Islet of Langerhans (tissue), 1 donor: ENCODE measurements at regions not wholly inside any gene's neighbourhood (a gene's known extent, or its start where the extent isn't known, plus 50 kb on each side); places are given as distances from the start of the nearest gene placed in this dataset.
"Not testable (repeated sequence)": the region's sequence is repeated elsewhere in the genome, so short reads cannot be mapped to it uniquely, and the experiment has no call there.

Experiments used
- FAIRE-seq: peaks from one replicate; lab custom pipeline; 2011; peaks lifted over from hg19 to GRCh38; lab: Jason Lieb, UNC

DNA sequence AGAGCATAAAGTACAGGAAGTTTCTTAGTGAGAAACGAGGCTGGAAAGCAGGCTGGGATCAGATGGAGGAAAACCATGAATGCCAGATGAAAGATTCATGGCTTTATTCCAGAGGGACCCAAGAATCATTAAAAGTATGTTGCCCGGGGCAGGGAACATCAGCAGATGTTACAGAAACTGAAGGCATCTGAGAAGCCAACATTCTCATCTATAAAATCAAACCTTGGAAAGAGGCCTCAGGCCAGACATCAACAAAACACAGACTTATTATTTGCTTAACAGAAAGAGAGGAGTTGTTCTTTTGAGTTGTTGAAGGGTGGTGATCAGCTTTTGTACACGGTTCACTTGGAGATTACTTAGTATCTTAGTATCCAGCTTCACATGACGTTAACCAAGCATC lies 543.6 kb downstream of the RFC3 start:
- no peak for FAIRE-seq

- no peak for FAIRE-seq
Measured at GRCh38 chr13:34363266-34363665, 545.3 kb downstream of the RFC3 start.

GRCh38 chr13:34364633-34365032 lies 546.7 kb downstream of the RFC3 start:
- no peak for FAIRE-seq

DNA sequence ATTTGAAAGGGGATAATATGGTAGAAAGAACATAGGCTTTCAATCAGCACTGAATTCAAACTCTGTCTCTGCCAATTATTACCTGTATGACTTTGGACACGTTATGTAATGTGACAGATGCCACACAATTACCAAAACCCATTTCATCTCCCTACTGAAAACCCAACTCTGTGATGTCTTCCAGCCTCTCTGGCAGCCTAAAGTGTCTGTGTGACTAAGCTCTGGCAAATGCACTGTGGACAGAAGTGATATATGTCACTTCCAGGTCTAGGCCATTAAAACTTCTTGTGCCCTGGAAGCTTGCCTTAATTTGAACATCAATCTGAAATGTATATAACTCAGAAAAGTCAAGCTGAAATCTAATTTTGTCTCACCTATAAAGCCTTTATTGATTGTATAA lies 552.0 kb downstream of the RFC3 start:
- FAIRE-seq = no peak

DNA sequence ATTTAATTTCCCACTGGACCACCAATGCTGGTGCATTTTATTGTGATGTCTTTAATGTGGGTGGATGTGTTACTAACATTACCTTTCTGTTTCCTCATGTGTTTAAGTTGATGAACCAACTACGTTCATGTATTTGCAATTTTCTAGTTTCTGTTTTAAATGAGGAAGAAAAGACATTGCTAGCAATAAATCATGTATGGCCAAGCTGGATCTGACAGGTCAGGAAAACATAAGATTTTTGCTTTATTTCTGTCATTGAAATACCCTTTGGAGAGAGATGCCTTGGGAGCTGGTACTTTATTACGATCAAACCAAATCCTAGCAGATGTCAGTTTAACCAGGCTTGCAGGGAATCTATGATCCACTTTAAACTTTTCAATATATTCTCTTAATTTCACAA lies 553.2 kb downstream of the RFC3 start:
- peak; percentile 91 for FAIRE-seq

DNA sequence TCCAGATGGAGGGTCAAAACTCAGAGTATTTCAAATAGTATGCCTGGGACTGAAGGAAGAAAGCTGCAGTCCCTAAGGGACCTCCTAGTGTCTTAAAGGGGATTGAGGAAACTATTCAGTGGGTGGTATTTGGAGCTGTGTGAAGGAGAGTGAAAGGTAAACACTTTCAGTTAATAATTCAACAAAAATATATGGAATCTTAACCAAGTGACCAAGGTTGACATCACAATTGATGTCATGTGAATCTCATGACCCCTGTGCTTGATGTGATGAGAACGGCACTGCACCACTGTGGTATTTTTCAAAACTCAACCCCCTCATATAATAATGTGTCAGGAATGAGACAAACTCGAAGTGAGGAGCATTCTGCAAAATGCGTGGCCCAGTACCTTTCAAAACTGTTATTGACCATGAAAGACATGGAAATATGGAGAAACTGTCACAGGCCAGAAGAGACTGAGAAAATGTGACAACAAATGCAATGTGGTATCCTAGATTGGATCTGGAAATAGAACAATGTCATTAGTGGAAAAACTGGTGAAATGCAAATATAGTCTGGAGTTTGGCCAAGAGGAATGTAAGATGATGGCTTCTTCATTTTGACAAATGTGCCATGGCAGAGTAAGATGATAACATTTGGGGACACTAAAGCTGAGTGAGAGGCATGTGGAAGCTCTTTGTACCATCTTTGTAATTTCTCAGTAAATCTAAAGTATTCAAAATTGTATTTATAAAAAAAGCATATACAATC lies 553.9 kb downstream of the RFC3 start:
- no peak for FAIRE-seq

- FAIRE-seq = no peak
Measured at GRCh38 chr13:34372581-34372980, 554.6 kb downstream of the RFC3 start.

DNA sequence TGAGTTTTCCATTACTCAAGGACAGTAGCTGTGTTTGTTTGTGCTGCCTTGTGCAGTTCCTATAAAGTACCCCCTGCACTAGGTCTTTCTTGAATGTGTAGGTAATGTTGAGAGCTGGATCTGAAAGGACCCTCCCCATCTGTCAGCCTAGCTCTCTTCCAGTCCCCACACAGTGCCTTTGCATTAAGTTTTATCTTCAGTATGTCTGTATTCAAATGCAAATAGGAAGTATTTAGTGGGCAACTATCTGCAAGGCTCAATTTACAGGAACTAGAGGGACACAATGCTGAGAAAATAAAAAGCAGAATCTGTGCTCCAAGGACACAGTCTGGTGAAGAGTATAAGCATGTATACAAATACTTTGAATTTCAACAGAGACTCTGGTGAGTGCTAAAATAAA lies 558.5 kb downstream of the RFC3 start:
- no peak for FAIRE-seq

DNA sequence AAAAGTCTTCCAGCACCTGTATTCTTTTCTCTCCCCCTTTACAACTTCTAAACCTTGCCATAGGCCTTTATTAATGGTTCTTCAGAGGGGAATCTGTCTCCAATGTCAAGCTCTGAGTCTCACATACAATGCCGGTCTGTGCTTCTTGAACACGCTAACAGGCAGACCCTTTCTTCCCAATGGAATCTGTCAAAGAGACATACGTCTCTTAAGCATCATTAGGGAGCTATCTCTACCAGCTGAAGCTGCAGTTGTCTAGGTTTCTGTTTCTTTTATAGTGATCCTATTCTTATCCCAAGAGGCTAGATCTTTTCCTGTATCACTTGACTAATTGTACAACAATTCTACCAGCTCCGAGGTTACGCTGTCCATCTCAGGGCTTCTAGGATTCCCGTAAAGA lies 560.8 kb upstream of the NBEA start:
- FAIRE-seq = no peak

DNA sequence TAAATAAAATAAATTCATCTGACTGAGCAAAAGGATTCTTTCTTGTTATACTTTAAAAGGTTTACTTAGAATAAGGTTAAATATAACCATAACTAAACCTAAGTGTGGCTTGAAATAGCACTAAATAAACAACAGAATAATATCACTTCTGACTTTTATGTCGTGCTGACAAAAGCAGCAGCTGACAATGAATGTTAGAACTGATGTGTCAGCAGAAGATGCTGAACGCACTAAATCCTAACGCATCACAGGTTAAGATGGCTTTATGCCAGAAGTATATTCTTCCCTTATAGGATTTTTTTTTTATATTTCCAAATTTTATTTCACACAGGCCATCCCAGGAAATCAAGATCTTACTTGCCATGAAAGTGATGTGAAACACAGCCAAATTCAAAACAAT lies 558.3 kb upstream of the NBEA start:
- no peak for FAIRE-seq

DNA sequence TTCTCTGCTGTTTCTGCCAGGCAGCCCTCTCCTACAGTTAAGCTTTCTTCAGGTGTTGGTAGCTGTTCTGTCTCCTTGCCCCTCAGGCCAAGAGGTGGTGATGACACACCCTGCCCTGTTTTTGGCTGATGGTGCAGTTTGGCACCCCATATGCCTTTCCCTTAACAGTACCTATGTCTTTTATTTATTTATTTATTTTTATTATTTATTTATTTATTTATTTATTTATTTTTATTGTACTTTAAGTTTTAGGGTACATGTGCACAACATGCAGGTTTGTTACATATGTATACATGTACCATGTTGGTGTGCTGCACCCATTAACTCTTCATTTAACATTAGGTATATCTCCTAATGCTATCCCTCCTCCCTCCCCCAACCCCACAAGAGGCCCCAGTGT lies 555.8 kb upstream of the NBEA start:
- not testable (repeated sequence) for FAIRE-seq

- FAIRE-seq = no peak
Measured at GRCh38 chr13:34391076-34391475, 551.0 kb upstream of the NBEA start.

- FAIRE-seq = no peak
Measured at GRCh38 chr13:34401696-34402095, 540.4 kb upstream of the NBEA start.

DNA sequence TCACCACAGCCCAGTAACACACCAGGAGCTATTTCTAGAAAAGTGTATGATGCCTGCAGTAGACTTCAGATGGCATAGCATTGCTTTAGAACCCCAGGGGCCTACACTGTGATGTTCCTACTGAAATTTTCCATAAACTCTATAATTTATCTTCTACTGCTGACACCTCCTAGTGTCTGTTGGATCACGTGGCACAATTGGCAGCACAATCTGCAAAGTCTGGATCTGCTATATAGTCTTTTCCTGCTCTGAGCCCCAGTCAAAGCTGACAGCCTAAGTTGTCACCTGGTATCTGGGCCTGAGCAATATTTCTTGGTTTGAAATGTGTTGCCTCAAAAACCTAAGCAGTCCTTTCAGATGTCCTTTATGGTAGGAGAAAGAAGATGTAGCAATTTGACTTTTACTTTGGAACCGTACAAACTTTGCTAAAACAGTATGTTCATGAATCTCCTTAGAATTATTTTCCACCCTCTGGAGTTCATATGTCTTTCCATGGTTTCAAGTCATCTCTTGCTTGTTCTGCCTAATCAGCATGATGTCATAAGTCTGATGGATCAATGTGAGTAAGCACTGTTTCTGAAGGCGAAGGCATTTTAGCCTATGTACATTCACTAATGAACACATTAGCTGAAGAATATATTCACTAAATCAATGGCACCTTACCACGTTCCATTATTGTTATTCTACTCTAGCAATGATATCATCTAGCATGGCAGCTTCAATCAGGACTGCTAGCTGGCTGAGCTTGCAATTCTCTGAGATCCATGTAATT lies 536.5 kb upstream of the NBEA start:
- no peak for FAIRE-seq

DNA sequence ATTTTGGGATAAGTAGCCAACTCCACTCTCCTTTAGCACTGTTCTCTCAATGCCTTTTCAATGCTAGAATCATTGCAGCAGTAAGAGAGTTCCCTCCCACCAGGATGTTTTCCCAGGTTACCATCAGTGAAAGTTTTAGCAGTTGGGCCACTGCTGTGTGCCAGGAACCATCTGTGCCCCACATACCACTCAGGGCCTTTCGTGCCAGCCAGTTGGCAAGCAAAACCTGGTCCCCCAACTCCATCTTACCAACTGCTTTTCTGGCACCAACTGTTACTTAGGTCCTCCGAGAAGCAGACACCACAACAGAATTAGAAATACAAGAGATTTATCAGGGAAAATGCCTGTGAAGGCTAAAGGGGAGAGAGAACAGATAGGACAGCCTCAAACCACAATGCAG lies 533.4 kb upstream of the NBEA start:
- no peak for FAIRE-seq

DNA sequence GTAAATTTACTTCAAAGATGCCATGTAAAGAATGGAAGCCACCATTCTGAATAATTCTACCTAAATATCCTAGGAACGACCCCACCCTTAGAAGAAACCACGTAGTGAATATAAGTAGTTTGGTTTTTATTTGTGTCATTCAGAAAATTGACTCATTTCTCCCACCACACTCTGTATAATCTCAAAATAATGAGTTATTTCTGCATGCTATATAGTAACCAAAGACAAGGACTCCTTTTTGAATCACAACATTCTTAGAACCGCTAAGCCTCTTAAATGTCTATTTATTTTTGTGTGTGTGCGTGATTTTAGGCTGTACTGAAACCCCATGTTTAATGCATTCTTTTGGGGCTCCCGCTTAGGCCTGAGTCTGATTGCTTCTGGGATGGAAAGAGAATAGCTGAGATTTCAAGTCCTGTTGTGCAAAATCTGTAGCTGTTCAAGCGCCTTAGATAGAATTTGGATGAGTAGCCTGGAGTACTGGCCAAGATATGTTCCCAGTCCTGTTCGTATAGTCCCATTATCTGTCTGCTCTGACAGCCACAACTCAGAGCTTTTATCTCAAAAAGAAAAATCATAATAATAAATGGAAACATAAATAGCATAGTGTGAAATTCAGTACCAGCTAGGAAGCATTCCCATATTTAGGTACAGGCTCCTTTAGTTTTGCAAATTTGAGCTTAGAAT lies 532.4 kb upstream of the NBEA start:
- no peak for FAIRE-seq

DNA sequence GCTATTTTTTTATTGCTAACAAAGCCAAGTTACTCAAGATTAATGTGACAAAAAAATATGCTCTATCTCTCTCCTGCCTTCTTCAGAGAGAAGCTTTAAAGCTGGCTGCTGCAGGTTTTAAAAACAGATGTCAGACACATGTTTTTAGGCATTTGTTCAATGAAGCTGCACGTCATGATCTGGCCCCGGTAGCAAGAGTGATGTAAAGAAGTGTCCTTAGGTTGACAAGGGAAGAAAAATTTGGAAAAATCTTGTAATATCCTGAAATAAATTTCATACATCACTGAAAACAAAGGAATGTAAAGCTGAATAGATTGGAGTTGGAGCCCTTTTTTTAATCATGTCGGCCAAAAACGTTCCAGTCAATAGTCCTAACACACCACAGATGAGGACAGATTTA lies 531.4 kb upstream of the NBEA start:
- FAIRE-seq = no peak

GRCh38 chr13:34411177-34411576 lies 530.9 kb upstream of the NBEA start:
- no peak for FAIRE-seq

- peak; percentile 89 for FAIRE-seq
Measured at GRCh38 chr13:34411894-34412293, 530.2 kb upstream of the NBEA start.

- FAIRE-seq = no peak
Measured at GRCh38 chr13:34412295-34412694, 529.8 kb upstream of the NBEA start.

DNA sequence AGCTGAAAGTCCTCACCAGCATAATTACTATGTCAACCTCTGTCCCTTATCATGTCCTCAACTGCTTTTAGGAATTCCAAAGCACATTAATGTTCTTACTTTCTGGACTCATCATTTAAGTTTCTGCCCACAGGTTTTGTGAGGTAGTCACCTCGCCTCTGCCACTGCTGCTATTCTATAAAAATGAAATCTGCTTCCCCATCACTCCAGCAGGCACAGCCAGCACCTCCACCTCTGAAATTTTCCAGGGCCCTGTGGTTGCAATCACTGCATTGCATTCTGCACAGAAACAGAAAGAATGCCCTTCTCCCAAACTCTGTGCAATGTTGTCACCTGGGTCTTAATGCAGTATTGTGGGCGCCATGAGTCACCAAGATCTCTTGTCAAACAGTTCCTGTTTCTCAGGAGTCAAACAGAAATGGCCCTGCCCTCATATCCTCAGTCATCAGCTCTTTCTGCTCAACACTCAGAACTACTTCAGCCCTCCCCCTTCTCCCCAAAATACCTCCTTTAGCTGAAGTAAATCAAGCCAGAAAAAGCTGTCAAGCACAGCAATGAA lies 529.2 kb upstream of the NBEA start:
- FAIRE-seq = no peak

- no peak for FAIRE-seq
Measured at GRCh38 chr13:34413538-34414210, 528.4 kb upstream of the NBEA start.
